Mesendoderm (in vitro differentiated cells): ENCODE measurements at regions not wholly inside any gene's neighbourhood (a gene's known extent, or its start where the extent isn't known, plus 50 kb on each side); places are given as distances from the start of the nearest gene placed in this dataset.
A peak's percentile ranks its signal among the peaks of the same experiment; 100 is the strongest.

ENCODE experiments used
- DNase-seq: peaks from one replicate; pipeline ENCODE4 v3.0.0; 2013
- H2AK5ac ChIP-seq: 2 replicates; pipeline ENCODE4 v1.6.1; 2013; ENCODE audit warnings: low read length, inconsistent platforms
- H2BK120ac ChIP-seq: 2 replicates; pipeline ENCODE4 v1.6.1; 2013; ENCODE audit warnings: low read depth, mild to moderate bottlenecking, low read length, moderate library complexity, mixed read lengths
- H2BK15ac ChIP-seq: replicated peaks from 2 replicates; pipeline ENCODE4 v1.6.1; 2013; ENCODE audit warnings: low read depth, mild to moderate bottlenecking, moderate library complexity
- H2BK5ac ChIP-seq: 2 replicates; pipeline ENCODE4 v1.6.1; 2013; ENCODE audit warnings: low read length, inconsistent platforms
- H3K18ac ChIP-seq: 2 replicates; pipeline ENCODE4 v1.6.1; 2013; ENCODE audit warnings: mild to moderate bottlenecking, low read length, mixed read lengths
- H3K23ac ChIP-seq: one replicate; pipeline ENCODE4 v1.6.1; 2013; ENCODE audit warnings: low read length
- H3K27ac ChIP-seq: 2 replicates; pipeline ENCODE4 v1.5.1; 2013; ENCODE audit warnings: low read depth, mild to moderate bottlenecking, inconsistent platforms, low read length, moderate library complexity
- H3K27me3 ChIP-seq: 2 replicates; pipeline ENCODE4 v1.6.1; 2013; ENCODE audit warnings: low read length, control low read depth, mild to moderate bottlenecking, inconsistent platforms; ENCODE audit not compliant: insufficient read depth, poor library complexity
- H3K36me3 ChIP-seq: 2 replicates; pipeline ENCODE4 v1.6.1; 2013; ENCODE audit warnings: low read length, inconsistent platforms; ENCODE audit not compliant: control insufficient read depth, insufficient read depth
- H3K4ac ChIP-seq: one replicate; pipeline ENCODE4 v1.6.1; 2013; ENCODE audit warnings: low read depth, mild to moderate bottlenecking, low read length, moderate library complexity
- H3K4me1 ChIP-seq: 2 replicates; pipeline ENCODE4 v1.6.1; 2013; ENCODE audit warnings: low read depth, low read length, inconsistent platforms; ENCODE audit not compliant: control insufficient read depth
- H3K4me2 ChIP-seq: 2 replicates; pipeline ENCODE4 v1.6.1; 2013; ENCODE audit warnings: low read length
- H3K4me3 ChIP-seq: 2 replicates; pipeline ENCODE4 v1.5.1; 2013; ENCODE audit warnings: mild to moderate bottlenecking, low read length
- H3K56ac ChIP-seq: one replicate; pipeline ENCODE4 v1.6.1; 2013; ENCODE audit warnings: low read length
- H3K79me1 ChIP-seq: 2 replicates; pipeline ENCODE4 v1.6.1; 2013; ENCODE audit warnings: low read length, inconsistent platforms
- H3K79me2 ChIP-seq: 2 replicates; pipeline ENCODE4 v1.6.1; 2013; ENCODE audit warnings: mild to moderate bottlenecking, low read length; ENCODE audit not compliant: control insufficient read depth, insufficient read depth
- H3K9ac ChIP-seq: 2 replicates; pipeline ENCODE4 v1.6.1; 2013; ENCODE audit warnings: low read length, inconsistent platforms
- H4K5ac ChIP-seq: one replicate; pipeline ENCODE4 v1.6.1; 2013; ENCODE audit warnings: low read length
- H4K8ac ChIP-seq: one replicate; pipeline ENCODE4 v1.6.1; 2013; ENCODE audit warnings: low read depth, mild to moderate bottlenecking, control low read depth, low read length, moderate library complexity
- WGBS: extraction: QIAGEN DNeasy Blood & Tissue Kit; methylation state at CpG from one replicate; pipeline ENCODE4 v1.1.7; 2013; ENCODE audit warnings: low lambda C conversion rate, missing lambda C conversion rate; ENCODE audit not compliant: insufficient coverage; ENCODE audit errors: extremely low coverage; 5-methylcytosine and 5-hydroxymethylcytosine counted together

DNA sequence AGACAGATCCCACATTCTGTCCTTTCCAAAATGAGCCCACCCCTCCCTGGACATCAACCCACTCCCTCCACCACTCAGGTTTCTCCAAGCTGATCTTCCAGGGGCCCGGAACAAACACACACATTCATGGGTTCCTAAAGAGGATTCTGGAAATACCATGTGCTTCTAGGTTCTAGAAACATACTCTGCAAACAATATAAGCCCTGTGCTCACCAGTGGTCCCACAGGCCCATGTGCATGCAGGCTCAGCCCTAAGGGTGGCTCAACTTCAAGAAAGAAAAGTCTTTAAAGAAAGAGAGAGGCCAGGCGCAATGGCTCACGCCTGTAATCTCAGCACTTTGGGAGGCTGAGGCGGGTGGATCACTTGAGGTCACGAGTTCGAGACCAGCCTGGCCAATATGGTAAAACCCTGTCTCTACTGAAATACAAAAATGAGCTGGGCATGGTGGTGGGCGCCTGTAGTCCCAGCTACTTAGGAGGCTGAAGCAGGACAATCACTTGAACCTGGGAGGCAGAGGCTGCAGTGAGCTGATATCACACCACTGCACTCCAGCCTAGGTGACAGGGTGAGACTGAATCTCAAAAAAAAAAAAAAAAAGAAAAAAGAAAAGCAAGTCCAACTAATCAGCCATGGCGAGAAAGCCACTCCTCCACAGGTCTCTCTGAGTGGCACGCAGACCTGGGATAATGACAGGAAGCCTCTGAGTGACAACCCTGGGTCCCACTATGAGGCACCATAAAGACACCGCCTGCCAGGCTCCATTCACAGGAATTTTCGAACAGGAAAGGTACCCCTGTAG, 59.5 kb upstream of the PNMA1 start:
- H3K79me2 ChIP-seq, result peaks cover 9% of the 10 kb centered on the region
- no peak for DNase-seq
- H3K27ac ChIP-seq, result no peak overlapping the region
- no peak overlapping the region for H2BK120ac ChIP-seq
- no peak overlapping the region for H3K9ac ChIP-seq
- H3K36me3 ChIP-seq, result no peaks in the 10 kb centered on the region
- no peak overlapping the region for H2AK5ac ChIP-seq
- H3K23ac ChIP-seq, result no peak overlapping the region
- H3K4me2 ChIP-seq, result no peak overlapping the region
- no peak overlapping the region for H3K56ac ChIP-seq
- H3K4me1 ChIP-seq, result peaks cover 7% of the 10 kb centered on the region
- H2BK5ac ChIP-seq, result no peak overlapping the region
- no peaks in the 10 kb centered on the region for H3K27me3 ChIP-seq
- WGBS, result no CpG with 5 or more reads among the region's 11 CpGs
- H3K4ac ChIP-seq, result no peak overlapping the region
- H3K4me3 ChIP-seq, result no peak overlapping the region
- no peak overlapping the region for H2BK15ac ChIP-seq
- H3K79me1 ChIP-seq, result peaks cover 26% of the 10 kb centered on the region
- H4K8ac ChIP-seq, result no peak overlapping the region
- no peak overlapping the region for H3K18ac ChIP-seq
- H4K5ac ChIP-seq, result no peak overlapping the region

DNA sequence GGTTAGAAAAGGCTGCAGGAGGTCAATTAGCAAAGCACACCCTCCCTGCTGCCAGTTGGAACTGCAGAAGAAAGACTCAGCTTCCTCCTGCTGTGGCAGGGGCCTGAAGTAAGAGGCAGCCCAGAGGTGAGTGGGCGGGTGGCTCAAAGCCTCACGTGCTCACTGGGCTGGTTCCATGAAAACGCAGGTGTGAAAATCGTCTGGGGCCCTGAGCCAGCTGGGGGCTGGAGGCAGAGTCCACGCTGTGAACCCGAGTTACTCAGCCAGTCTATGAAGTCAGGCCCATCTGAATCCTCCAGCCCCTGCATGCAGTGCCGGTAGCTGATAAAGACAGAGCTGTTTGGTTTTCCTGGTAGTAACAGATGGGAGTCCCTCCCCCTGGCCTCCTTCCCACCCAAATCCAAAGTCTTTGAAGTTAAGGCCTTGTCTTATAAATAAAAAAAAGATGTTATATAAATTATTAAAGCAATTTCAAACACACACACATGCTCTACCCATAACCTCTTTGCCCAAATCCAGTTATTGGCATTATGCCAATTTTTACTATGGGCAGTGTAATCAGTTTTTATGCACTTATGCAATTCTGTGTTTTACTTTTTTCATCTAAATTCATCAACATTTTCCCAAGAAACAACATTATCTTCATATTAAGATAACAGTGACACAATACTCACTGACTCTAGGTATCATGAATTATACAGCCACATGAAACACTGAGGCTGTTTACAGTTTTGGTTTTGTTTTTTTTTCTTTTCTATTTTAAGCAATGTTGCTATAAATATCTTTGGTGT, 57.9 kb upstream of the PNMA1 start:
- H3K27me3 ChIP-seq, result no peaks in the 10 kb centered on the region
- no peak overlapping the region for H3K23ac ChIP-seq
- no peak overlapping the region for H2BK5ac ChIP-seq
- peaks cover 22% of the 10 kb centered on the region for H3K79me1 ChIP-seq
- no peaks in the 10 kb centered on the region for H3K36me3 ChIP-seq
- peak; percentile 97 for DNase-seq
- no peak overlapping the region for H4K5ac ChIP-seq
- no peak overlapping the region for H3K27ac ChIP-seq
- H2BK120ac ChIP-seq, result no peak overlapping the region
- WGBS, result no CpG with 5 or more reads among the region's 7 CpGs
- H3K4me2 ChIP-seq, result no peak overlapping the region
- H3K9ac ChIP-seq, result no peak overlapping the region
- H2BK15ac ChIP-seq, result no peak overlapping the region
- peaks cover 9% of the 10 kb centered on the region for H3K79me2 ChIP-seq
- peaks cover 7% of the 10 kb centered on the region for H3K4me1 ChIP-seq
- no peak overlapping the region for H2AK5ac ChIP-seq
- peak overlapping the region; percentile 40 for H3K56ac ChIP-seq
- no peak overlapping the region for H4K8ac ChIP-seq
- H3K18ac ChIP-seq, result no peak overlapping the region
- H3K4me3 ChIP-seq, result no peak overlapping the region
- no peak overlapping the region for H3K4ac ChIP-seq

DNA sequence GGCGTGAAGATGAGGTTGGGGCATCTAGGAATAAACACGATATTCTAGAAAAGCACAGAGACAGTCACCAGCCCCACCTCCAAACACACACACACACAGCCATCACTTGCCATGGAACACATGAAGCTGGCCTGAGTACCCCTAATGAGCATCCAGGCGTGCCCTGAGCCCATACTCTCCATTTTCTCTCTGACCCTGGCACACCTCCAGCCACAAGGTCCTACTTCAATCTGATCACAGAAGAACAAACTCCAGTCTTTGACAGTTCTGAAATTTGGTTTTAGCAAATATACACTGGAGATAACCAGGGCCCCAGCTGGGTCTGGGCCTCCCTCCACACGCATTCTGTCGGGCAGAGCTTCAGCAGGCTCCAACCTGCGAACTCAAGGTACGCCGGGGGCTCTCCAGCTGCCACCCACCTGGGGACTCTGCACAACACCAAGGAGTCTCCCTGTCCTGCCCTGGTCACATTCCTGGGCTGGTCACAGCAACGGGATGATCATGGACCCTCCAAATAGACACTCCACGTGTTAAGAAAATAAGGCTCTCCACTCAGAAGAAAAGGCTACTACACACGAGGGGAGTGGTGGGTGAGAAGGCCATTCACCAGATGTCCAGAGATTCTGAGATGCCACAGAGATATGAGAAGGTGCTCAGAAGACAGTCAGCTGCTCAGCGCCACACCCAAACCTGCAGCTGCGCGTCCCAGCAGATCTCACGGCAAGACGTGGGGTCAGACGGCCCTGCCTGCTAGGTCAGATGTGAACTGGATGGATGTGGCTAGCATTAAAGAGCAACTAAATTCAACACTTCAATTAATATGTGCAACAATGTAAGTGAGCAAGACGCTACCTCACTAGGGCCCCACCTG, 57.0 kb upstream of the PNMA1 start:
- H3K56ac ChIP-seq, result peak overlapping the region; percentile 40
- no peak overlapping the region for H3K9ac ChIP-seq
- no peak overlapping the region for H2BK15ac ChIP-seq
- H3K4ac ChIP-seq, result no peak overlapping the region
- H3K18ac ChIP-seq, result no peak overlapping the region
- no peaks in the 10 kb centered on the region for H3K36me3 ChIP-seq
- no peak overlapping the region for H3K27ac ChIP-seq
- peaks cover 9% of the 10 kb centered on the region for H3K79me2 ChIP-seq
- no peak overlapping the region for H2BK5ac ChIP-seq
- H3K4me3 ChIP-seq, result no peak overlapping the region
- H4K8ac ChIP-seq, result no peak overlapping the region
- peaks cover 20% of the 10 kb centered on the region for H3K79me1 ChIP-seq
- H3K23ac ChIP-seq, result no peak overlapping the region
- peaks cover 7% of the 10 kb centered on the region for H3K4me1 ChIP-seq
- no peak for DNase-seq
- H2AK5ac ChIP-seq, result no peak overlapping the region
- H2BK120ac ChIP-seq, result no peak overlapping the region
- no peak overlapping the region for H3K4me2 ChIP-seq
- WGBS, result no CpG with 5 or more reads among the region's 18 CpGs
- no peak overlapping the region for H4K5ac ChIP-seq
- H3K27me3 ChIP-seq, result no peaks in the 10 kb centered on the region

DNA sequence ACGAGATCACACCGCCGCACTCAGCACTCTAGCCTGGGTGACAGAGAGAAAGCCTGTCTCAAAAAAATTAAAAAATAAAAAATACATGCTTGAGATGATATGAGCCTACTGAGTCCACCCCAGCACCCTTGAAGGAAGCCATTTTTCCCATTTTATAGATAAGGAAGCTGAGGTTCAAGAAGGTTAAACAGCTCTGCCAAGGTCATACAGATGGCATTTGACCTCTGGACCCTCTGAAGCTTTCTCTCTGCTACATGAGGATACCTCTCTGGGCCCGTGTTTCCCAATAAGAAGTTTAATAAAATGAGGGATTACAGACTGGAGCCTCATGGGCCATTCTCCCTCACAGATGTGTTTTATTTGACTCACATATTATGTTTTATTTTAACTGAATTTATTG, 53.9 kb upstream of the PNMA1 start:
- no peak overlapping the region for H3K4me3 ChIP-seq
- no peaks in the 10 kb centered on the region for H3K36me3 ChIP-seq
- no peak overlapping the region for H2BK5ac ChIP-seq
- H3K79me2 ChIP-seq, result peaks cover 1% of the 10 kb centered on the region
- H3K18ac ChIP-seq, result no peak overlapping the region
- no CpG with 5 or more reads among the region's 4 CpGs for WGBS
- no peak overlapping the region for H4K5ac ChIP-seq
- no peak overlapping the region for H3K4me2 ChIP-seq
- no peak overlapping the region for H3K4ac ChIP-seq
- peaks cover 5% of the 10 kb centered on the region for H3K4me1 ChIP-seq
- peaks cover 8% of the 10 kb centered on the region for H3K79me1 ChIP-seq
- H3K27ac ChIP-seq, result no peak overlapping the region
- H2BK15ac ChIP-seq, result no peak overlapping the region
- no peaks in the 10 kb centered on the region for H3K27me3 ChIP-seq
- no peak overlapping the region for H3K23ac ChIP-seq
- H2BK120ac ChIP-seq, result no peak overlapping the region
- H3K56ac ChIP-seq, result no peak overlapping the region
- H2AK5ac ChIP-seq, result no peak overlapping the region
- no peak overlapping the region for H3K9ac ChIP-seq
- H4K8ac ChIP-seq, result no peak overlapping the region
- no peak for DNase-seq

DNA sequence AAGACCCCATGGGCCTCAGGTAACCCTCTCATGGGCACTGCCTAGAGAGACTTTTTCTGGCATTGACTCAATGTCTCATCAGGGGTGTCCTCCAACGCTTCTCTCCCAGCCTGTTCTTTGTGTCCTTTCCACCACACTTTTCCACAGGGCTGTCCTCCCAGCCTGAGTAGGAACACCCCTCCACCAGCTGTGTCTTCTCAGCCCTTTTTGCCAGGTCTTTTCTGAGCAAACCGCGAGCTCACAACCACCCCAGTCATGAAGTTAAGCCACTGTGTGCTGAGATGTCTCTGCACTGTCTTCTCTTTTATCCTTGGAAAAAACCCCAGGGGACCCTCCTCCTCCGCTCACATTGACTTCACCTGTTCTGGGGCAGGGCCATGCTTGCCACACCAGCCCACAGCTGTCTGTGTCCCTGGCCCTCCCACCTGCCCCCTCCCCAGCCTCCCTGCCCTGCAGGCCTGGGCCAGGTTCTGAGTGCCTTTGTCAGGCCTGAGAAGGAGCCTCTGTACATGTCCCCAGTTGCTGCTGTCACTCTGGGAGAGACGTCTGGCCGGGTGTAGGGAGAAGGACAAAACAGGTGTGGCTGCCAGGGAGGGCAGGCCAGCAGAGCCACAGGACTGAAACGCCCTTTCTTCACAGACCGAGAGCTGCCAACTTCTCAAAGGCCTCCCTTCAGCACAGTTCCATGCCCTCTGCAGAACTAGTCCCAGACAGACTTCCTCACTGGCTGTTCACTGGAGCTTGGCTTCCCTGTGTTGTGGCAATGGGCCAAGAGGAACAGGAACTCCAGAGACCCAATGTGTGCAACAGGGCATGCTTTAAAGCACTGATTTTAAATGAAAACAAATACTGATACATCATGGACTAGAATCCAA, 50.5 kb upstream of the PNMA1 start:
- no peak overlapping the region for H3K27ac ChIP-seq
- WGBS, result no CpG with 5 or more reads among the region's 8 CpGs
- H2BK15ac ChIP-seq, result no peak overlapping the region
- H3K23ac ChIP-seq, result no peak overlapping the region
- H3K9ac ChIP-seq, result no peak overlapping the region
- H3K36me3 ChIP-seq, result no peaks in the 10 kb centered on the region
- no peak overlapping the region for H4K8ac ChIP-seq
- no peak for DNase-seq
- no peak overlapping the region for H3K4me2 ChIP-seq
- no peak overlapping the region for H3K4ac ChIP-seq
- no peak overlapping the region for H2BK120ac ChIP-seq
- no peaks in the 10 kb centered on the region for H3K4me1 ChIP-seq
- no peak overlapping the region for H2BK5ac ChIP-seq
- peaks cover 5% of the 10 kb centered on the region for H3K79me1 ChIP-seq
- H4K5ac ChIP-seq, result no peak overlapping the region
- H2AK5ac ChIP-seq, result no peak overlapping the region
- H3K56ac ChIP-seq, result no peak overlapping the region
- H3K27me3 ChIP-seq, result no peaks in the 10 kb centered on the region
- no peak overlapping the region for H3K4me3 ChIP-seq
- no peak overlapping the region for H3K18ac ChIP-seq
- no peaks in the 10 kb centered on the region for H3K79me2 ChIP-seq
